ENCODE measurements at regions not wholly inside any gene's neighbourhood (a gene's known extent, or its start where the extent isn't known, plus 50 kb on each side); places are given as distances from the start of the nearest gene placed in this dataset.

DNA sequence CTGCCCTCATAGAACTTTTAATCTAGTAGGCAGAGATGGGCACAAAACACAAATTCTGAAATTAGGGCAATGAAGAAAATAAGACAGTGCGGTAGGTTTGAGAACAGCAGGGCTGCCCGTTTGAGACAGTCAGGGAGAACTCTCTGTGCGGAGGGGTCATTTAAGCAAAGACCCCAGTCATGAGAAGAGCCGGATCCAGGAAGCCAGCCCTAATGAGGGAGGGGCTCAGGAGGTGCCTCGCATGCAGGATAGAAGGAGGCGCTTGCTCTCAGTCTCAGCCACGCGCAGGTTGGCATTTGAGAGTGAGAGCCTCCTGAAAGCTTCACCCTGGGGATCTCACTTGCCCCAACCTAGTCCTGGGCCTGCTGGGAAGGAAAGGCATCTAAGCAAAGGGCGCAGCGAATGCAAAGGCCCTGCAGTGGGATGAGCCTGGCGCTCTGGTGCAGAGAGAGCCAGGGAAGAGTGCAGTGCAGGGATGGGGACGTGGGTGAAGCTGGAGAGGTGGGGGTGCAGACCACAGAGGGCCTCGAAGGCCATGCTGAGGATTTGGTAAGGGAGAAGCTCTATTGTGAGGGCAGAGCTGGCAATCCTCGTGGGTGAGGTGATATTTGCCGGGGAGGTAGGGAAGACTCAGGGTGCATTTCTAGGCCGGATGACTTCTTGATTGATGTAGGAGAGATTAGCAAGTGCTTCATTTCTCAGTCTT, 130.0 kb upstream of the PTPN1 start:
- H3K27me3 Mint-ChIP-seq (ENCODE audit: low read depth) = no peaks in the 10 kb centered on the region
- H3K4me3 Mint-ChIP-seq = no peak overlapping the region
- H3K4me1 Mint-ChIP-seq (ENCODE audit: low read depth) = peaks cover 45% of the 10 kb centered on the region
- peaks cover 4% of the 10 kb centered on the region for H3K36me3 Mint-ChIP-seq (ENCODE audit: low read depth)
- no peaks in the 10 kb centered on the region for H3K9me3 Mint-ChIP-seq
- H3K27ac Mint-ChIP-seq = no peak overlapping the region

DNA sequence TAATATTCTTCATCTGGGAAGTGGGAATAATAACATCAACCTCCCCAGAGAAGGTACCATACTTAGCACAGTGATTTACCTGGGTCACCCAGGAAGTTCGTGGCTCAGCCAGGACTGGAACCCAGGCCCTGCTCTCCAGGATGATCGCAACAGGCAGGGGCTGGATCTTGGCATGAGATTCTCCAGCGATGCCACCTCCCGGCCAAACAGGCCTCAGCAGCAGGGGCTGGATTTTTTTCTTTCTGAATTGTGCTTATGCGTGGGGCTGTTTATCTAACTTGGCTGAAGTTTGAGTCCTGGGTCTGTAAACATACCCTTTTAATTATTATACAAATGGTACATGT, 129.5 kb upstream of the PTPN1 start:
- Mint-ChIP-seq H3K27me3 (ENCODE audit: low read depth) (no peaks in the 10 kb centered on the region), H3K4me1 (ENCODE audit: low read depth) (peaks cover 48% of the 10 kb centered on the region), H3K4me3 (peak overlapping the region; percentile 6), H3K27ac (peak overlapping the region; percentile 21), H3K9me3 (no peaks in the 10 kb centered on the region), H3K36me3 (ENCODE audit: low read depth) (peaks cover 4% of the 10 kb centered on the region)

DNA sequence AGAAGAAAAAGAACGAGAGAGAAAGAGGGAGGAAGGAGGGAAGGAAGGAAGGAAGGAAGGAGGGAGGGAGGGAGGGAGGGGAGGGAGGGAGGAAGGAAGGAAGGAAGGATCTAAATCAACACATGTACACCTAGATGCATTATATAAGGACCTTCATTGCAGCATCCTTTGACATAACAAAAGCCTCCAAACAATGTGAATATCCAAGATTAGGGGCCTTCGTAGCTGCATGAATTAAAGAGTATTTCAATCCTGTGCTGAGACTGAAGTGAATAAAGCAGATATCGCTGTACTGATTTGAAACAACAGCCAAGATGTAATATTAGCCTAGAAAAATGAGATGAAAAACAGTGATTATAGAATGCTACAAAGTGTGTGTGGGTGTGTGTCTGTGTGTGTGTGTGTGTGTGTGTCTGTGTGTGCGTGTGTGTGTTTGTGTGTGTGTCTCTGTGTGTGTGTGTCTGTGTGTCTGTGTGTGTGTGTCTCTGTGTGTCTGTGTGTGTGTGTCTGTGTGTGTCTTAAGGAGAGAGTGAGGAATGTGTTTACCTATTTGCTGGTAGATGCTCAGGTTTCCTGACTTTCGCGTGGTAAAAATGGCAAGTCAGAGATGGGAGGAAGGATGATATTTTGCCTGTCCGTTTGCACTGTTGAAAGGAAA, 129.0 kb upstream of the PTPN1 start:
- Mint-ChIP-seq H3K9me3 (no peaks in the 10 kb centered on the region), H3K4me1 (ENCODE audit: low read depth) (peaks cover 52% of the 10 kb centered on the region), H3K27me3 (ENCODE audit: low read depth) (no peaks in the 10 kb centered on the region), H3K4me3 (peak overlapping the region; percentile 51), H3K36me3 (ENCODE audit: low read depth) (peaks cover 4% of the 10 kb centered on the region), H3K27ac (peak overlapping the region; percentile 21)

DNA sequence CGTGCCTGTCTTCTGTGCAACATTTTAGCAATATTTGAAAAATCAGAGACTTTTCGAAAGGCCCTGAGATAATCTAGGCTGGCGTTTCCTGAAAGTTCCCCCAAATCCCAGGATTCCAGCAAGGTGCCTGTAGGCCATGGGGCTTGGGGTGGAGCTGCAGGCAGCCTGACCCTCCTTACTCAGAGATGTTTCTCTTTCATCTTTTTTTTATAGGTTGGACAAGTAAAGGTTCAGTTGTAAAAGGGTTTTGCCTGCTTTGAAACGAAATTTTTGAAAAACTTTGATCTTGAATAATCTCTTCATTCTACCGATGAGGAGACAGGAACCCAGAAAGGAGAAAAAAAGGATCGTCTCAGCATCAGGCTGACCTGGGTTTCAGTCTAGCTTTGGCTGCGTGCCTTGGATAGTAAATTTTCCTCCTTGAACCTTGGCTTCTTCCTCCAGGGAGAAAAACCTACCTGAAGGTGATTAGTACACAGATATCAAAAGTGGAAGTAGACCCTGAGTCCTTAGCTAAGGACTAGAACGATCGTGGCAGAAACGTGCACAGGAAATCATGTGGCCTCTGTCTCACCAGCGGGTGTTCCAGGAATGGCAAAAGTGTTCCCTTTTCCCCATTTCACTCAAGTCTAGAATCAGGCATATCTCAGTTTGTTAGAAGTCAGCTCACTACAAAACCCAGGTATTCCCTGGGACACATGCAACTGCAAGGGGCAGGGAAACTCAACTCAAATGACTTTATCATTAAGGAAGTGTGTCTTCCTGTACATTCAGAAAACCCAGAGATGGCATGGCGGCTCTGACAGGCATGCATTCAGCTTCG, 128.2 kb upstream of the PTPN1 start:
- peak overlapping the region; percentile 75 for H3K27ac Mint-ChIP-seq
- peaks cover 57% of the 10 kb centered on the region for H3K4me1 Mint-ChIP-seq (ENCODE audit: low read depth)
- no peaks in the 10 kb centered on the region for H3K9me3 Mint-ChIP-seq
- H3K27me3 Mint-ChIP-seq (ENCODE audit: low read depth) = no peaks in the 10 kb centered on the region
- H3K36me3 Mint-ChIP-seq (ENCODE audit: low read depth) = peaks cover 4% of the 10 kb centered on the region
- H3K4me3 Mint-ChIP-seq = peak overlapping the region; percentile 55

DNA sequence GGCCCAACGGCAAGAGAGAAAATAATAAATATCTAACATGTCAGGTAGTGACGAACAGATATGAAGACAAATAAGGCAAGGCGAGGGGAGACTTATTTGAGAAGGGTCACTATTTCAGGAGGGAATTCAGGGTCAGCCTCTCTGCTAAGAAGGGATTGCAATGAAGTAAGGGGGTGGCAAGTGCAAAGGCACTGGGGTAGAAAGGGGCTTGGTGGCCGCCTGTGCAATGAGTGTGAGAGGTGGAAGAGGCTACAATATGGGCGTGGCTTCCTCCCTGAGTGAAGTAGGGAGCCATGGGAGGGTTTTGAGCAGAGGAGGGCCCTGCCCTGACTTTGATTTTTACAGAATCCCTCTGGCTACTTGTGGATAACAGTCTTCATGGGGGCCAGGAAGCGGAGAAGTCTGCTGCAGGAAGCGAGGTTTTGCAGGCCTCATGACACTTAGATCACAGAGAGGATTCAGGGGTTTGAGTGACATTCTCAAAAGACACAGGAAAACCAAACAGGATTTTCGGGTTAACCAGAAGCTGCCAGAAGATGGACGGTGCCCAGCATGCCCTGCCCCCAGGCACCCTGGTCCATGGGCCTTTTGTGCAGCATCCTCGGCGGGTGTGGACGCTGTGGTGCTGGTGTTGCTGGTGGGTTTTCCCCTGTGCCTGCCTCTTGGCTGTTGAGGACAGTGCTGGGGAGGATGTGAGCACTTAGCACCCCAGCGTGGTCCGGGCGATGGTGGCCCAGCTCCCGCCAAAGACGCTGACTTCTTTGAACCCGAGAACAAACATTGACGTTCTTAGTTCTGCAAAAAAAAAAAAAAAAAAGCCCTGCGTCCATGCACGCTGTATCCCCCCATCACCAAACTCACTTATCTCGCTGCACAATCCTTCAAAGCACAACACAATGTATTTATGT, 124.2 kb upstream of the PTPN1 start:
- Mint-ChIP-seq H3K4me1 (ENCODE audit: low read depth) (peaks cover 69% of the 10 kb centered on the region), H3K9me3 (no peaks in the 10 kb centered on the region), H3K27ac (peak overlapping the region; percentile 81), H3K4me3 (peak overlapping the region; percentile 33), H3K36me3 (ENCODE audit: low read depth) (peaks cover 6% of the 10 kb centered on the region), H3K27me3 (ENCODE audit: low read depth) (peaks cover 3% of the 10 kb centered on the region)

DNA sequence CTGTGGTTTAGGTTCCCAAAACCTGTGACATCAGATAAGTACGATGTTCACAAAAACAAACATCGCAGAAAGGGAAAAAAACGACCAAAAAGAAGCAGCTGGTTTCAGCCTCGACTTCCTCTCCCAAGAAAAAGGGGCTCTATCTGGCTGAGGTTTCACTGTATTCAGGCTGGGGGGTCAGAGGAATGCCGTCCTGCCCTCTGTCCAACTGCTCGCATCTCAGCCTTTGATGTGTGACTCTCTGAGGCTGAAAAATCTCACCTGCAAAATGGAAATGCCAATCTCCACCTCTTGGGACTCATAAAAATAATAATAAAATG, 123.6 kb upstream of the PTPN1 start:
- Mint-ChIP-seq H3K27me3 (ENCODE audit: low read depth) (peaks cover 3% of the 10 kb centered on the region), H3K36me3 (ENCODE audit: low read depth) (peaks cover 6% of the 10 kb centered on the region), H3K4me3 (peak overlapping the region; percentile 33), H3K9me3 (no peaks in the 10 kb centered on the region), H3K27ac (peak overlapping the region; percentile 81), H3K4me1 (ENCODE audit: low read depth) (peaks cover 63% of the 10 kb centered on the region)

DNA sequence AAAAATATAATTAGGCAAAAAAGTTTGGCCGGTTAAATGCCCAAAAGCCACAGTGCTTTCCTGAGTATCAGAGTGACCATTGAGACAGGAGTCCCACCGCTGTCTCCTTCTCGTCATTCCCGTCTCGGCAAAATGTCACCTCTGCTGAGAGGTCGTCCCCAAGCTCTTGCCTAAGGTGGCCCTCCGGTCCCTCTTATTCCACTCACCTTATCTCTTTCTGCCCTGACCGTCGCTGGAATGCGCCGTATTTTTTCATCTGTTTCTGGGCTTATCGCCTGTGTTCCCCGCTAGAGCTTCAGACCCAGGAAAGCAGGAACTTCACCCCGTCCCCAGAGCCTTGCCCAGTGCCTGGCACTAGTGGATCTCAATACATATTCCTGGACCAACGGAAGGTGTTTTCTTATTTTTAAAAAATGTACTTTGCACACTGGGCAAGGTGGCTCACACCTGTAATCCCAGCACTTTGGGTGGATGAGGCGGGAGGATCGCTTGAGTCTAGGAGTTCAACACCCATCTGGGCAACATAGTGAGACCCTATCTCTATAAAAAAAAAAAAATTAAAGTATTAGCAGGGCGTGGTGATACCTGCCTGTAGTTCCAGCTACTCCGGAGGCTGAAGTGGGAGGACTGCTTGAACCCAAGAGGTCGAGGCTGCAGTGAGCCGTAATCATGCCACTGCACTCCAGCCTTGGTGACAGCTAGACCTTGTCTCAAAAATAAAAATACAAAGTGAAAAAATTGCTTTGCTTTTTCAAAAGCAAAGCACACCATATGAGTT, 122.8 kb upstream of the PTPN1 start:
- Mint-ChIP-seq H3K9me3 (no peaks in the 10 kb centered on the region), H3K27me3 (ENCODE audit: low read depth) (peaks cover 3% of the 10 kb centered on the region), H3K4me3 (peak overlapping the region; percentile 6), H3K4me1 (ENCODE audit: low read depth) (peaks cover 60% of the 10 kb centered on the region), H3K36me3 (ENCODE audit: low read depth) (peaks cover 6% of the 10 kb centered on the region), H3K27ac (peak overlapping the region; percentile 35)

DNA sequence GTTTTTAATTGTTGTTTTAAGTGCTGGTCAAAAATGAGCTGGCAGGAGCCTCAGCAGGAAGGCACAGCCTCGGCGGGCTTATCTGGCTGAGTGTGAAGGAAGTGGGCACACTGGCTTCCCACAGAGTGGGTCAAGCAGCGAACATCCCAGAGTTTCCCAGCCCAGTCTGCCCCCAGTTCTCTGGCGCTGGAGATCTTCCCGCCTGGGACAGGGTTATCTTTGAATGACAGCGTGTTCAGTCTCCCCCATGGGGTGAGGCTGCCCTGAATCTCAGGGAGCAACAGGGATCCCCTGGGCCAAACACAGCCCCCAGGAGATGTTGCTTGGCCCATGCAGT, 122.2 kb upstream of the PTPN1 start:
- peaks cover 59% of the 10 kb centered on the region for H3K4me1 Mint-ChIP-seq (ENCODE audit: low read depth)
- no peak overlapping the region for H3K4me3 Mint-ChIP-seq
- no peaks in the 10 kb centered on the region for H3K9me3 Mint-ChIP-seq
- no peak overlapping the region for H3K27ac Mint-ChIP-seq
- peaks cover 3% of the 10 kb centered on the region for H3K27me3 Mint-ChIP-seq (ENCODE audit: low read depth)
- peaks cover 6% of the 10 kb centered on the region for H3K36me3 Mint-ChIP-seq (ENCODE audit: low read depth)

DNA sequence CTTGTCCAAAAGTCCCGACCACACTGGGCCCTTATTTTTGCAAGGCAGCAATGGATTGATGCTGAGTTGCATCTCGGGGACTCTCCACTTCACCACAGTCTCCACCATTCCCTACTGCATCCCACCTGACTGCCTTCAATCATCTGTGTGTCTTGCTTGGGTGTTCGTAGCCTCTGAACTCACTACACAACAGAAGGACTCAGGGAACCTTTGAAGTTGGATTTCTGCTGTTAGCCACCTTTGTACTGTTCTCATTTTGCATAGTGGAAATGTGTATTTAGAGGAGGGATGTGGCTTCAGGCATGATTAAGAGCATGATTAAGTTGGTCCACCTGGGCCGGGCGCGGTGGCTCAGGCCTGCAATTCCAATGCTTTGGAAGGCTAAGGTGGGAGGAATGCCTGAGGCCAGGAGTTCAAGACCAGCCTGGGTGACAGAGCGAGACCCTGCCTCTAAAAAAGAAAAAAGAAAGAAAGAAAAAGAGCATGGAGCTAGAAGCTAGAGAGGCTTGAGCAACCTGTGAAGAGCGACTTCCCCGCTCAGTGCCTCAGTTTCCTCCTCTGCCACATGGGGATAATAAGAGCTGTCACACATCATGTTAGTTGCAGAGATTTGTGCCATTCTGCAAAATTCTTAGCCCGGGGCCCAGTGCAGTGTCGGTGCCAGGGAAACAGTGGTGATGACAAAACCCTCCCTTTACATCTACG, 121.3 kb upstream of the PTPN1 start:
- H3K4me1 Mint-ChIP-seq (ENCODE audit: low read depth) = peaks cover 50% of the 10 kb centered on the region
- H3K4me3 Mint-ChIP-seq = peak overlapping the region; percentile 47
- peaks cover 3% of the 10 kb centered on the region for H3K27me3 Mint-ChIP-seq (ENCODE audit: low read depth)
- H3K36me3 Mint-ChIP-seq (ENCODE audit: low read depth) = peaks cover 6% of the 10 kb centered on the region
- H3K9me3 Mint-ChIP-seq = no peaks in the 10 kb centered on the region
- H3K27ac Mint-ChIP-seq = peak overlapping the region; percentile 65

DNA sequence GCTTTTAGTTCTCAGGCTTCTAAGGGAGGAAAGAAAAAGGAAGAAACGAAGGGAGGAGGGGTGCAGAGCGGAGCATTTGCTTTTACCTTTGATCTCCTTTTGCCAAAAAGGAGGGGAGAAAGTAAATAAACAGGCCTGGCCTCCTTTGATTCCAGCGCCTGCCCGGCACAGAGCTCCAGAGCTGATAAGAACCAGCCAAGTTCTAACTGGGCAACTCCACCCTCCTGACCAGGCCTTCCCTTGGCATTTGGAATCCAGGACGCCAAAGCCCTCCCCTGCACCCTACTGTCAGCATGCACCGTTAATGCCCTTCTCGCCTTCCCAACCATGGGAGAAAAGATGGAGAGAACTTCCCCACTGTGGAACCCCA, 120.8 kb upstream of the PTPN1 start:
- Mint-ChIP-seq H3K4me3 (no peak overlapping the region), H3K9me3 (no peaks in the 10 kb centered on the region), H3K4me1 (ENCODE audit: low read depth) (peaks cover 47% of the 10 kb centered on the region), H3K27ac (no peak overlapping the region), H3K27me3 (ENCODE audit: low read depth) (peaks cover 3% of the 10 kb centered on the region), H3K36me3 (ENCODE audit: low read depth) (peaks cover 6% of the 10 kb centered on the region)

DNA sequence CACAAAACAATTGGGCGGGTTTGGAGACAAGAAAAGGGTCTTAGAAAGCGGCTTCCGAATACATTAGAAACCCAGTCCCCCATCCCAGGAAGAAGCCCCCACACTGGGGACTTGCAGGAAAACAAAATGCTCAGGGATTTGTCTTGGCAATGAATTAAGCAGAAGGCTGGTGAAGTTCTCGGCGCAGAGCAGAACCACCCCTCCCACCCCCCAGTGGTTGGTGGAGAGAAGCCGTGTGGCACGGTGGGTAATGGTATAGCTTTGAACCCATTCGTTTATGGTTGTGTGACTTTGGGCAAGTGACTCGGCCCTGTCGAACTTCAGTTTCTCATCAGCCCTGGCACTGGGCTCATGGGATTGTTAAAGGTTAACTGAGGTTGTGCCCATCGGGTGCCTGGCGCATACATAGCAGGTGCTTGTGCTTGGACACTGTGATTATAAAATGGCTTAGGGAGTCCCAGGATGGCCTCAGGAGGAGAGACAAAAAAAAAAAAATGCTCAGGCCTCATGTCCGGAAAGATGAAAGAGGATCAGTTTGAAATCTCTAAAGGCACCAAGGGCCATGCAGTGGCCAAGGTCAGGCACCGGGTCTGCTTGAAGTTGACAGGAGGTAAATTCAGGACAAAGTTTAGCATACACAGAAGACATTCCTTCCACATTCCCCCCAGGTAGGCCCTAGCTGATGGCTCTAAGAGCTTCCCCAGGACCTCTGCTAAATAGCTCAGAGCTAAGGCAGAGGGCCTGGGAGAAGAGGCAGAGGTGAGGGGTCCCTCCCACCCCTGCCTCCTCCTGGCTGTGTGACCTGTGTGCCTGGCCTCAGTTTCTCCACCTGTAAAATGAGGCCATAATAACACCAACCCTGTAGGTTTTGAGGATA, 120.1 kb upstream of the PTPN1 start:
- Mint-ChIP-seq H3K27ac (no peak overlapping the region), H3K27me3 (ENCODE audit: low read depth) (peaks cover 7% of the 10 kb centered on the region), H3K36me3 (ENCODE audit: low read depth) (peaks cover 3% of the 10 kb centered on the region), H3K9me3 (no peaks in the 10 kb centered on the region), H3K4me1 (ENCODE audit: low read depth) (peaks cover 44% of the 10 kb centered on the region), H3K4me3 (no peak overlapping the region)

DNA sequence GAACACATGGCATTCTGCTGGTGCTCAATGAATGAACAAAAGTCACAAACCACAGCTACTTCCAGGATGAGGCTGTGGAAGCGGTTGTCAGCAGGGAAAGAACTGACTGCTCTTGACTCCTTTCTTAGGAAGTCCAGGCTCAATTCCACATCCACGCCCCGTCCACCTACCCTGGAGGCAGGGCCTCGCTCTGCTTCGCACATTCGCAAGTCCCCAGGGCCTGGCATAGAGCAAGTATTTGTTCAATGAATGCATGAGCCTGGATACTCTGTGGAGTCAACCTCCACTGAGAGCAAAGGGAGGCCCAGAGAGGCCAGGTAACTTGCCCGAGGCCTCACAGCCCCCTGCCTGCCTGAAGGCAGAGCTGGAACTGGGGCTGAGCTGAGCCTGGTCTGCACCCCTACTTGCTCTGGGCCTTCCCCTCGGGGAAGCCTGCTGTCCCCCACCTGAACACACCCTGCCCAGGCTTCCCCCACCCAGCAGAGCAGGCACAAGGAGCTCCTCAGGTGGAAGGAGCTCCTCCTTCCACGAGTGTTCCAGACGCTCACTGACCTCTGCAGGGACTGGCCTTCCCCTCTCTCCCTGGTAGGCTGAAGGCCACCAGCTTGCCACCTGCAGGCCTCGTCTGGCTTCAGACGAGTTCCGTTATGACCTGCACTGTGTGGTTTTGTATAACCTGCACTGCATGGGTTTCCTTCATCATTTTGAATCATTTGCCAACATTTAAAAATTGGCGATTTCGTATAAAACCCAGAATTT, 119.3 kb upstream of the PTPN1 start:
- H3K27ac Mint-ChIP-seq = no peak overlapping the region
- H3K9me3 Mint-ChIP-seq = no peaks in the 10 kb centered on the region
- no peak overlapping the region for H3K4me3 Mint-ChIP-seq
- peaks cover 2% of the 10 kb centered on the region for H3K36me3 Mint-ChIP-seq (ENCODE audit: low read depth)
- H3K4me1 Mint-ChIP-seq (ENCODE audit: low read depth) = peaks cover 36% of the 10 kb centered on the region
- H3K27me3 Mint-ChIP-seq (ENCODE audit: low read depth) = peaks cover 7% of the 10 kb centered on the region
